ENCODE measurements at regions not wholly inside any gene's neighbourhood (a gene's known extent, or its start where the extent isn't known, plus 50 kb on each side); places are given as distances from the start of the nearest gene placed in this dataset.

- H3K4me3 ChIP-seq (ENCODE audit: low read depth, low read length), result no peak overlapping the region
- TF ChIP-seq POLR2A (IDR thresholded peaks at IDR 0.05; ENCODE audit: extremely low read depth, insufficient read length), result no peak
- TF ChIP-seq MAX (IDR thresholded peaks at IDR 0.05; ENCODE audit: low read depth, low read length), result no peak
- no peak for TF ChIP-seq CTCF (IDR thresholded peaks at IDR 0.05; ENCODE audit: low read depth, low read length)
- TF ChIP-seq MYC (IDR thresholded peaks at IDR 0.05; ENCODE audit: low read depth, low read length), result no peak
- no peak for DNase-seq (ENCODE audit: low read depth)
Measured at GRCh38 chr12:34396861-34397590, 374.7 kb downstream of the ALG10 start.

- TF ChIP-seq MYC (IDR thresholded peaks at IDR 0.05; ENCODE audit: low read depth, low read length) (no peak), MAX (IDR thresholded peaks at IDR 0.05; ENCODE audit: low read depth, low read length) (no peak), CTCF (IDR thresholded peaks at IDR 0.05; ENCODE audit: low read depth, low read length) (no peak), POLR2A (IDR thresholded peaks at IDR 0.05; ENCODE audit: extremely low read depth, insufficient read length) (no peak)
- no peak for DNase-seq (ENCODE audit: low read depth)
- H3K4me3 ChIP-seq (ENCODE audit: low read depth, low read length), result no peak overlapping the region
Measured at GRCh38 chr12:34397591-34398365, 375.5 kb downstream of the ALG10 start.

GRCh38 chr12:34398366-34398705 lies 376.0 kb downstream of the ALG10 start:
- no peak for DNase-seq (ENCODE audit: low read depth)
- H3K4me3 ChIP-seq (ENCODE audit: low read depth, low read length), result no peak overlapping the region
- TF ChIP-seq MAX (IDR thresholded peaks at IDR 0.05; ENCODE audit: low read depth, low read length) (no peak), POLR2A (IDR thresholded peaks at IDR 0.05; ENCODE audit: extremely low read depth, insufficient read length) (no peak), MYC (IDR thresholded peaks at IDR 0.05; ENCODE audit: low read depth, low read length) (no peak), CTCF (IDR thresholded peaks at IDR 0.05; ENCODE audit: low read depth, low read length) (no peak)

GRCh38 chr12:34398706-34399630 lies 376.7 kb downstream of the ALG10 start:
- TF ChIP-seq MYC (IDR thresholded peaks at IDR 0.05; ENCODE audit: low read depth, low read length) (no peak), MAX (IDR thresholded peaks at IDR 0.05; ENCODE audit: low read depth, low read length) (no peak), CTCF (IDR thresholded peaks at IDR 0.05; ENCODE audit: low read depth, low read length) (no peak), POLR2A (IDR thresholded peaks at IDR 0.05; ENCODE audit: extremely low read depth, insufficient read length) (no peak)
- no peak for DNase-seq (ENCODE audit: low read depth)
- no peak overlapping the region for H3K4me3 ChIP-seq (ENCODE audit: low read depth, low read length)

- no peak overlapping the region for H3K4me3 ChIP-seq (ENCODE audit: low read depth, low read length)
- no peak for DNase-seq (ENCODE audit: low read depth)
- TF ChIP-seq MAX (IDR thresholded peaks at IDR 0.05; ENCODE audit: low read depth, low read length) (no peak), POLR2A (IDR thresholded peaks at IDR 0.05; ENCODE audit: extremely low read depth, insufficient read length) (no peak), CTCF (IDR thresholded peaks at IDR 0.05; ENCODE audit: low read depth, low read length) (no peak), MYC (IDR thresholded peaks at IDR 0.05; ENCODE audit: low read depth, low read length) (no peak)
Measured at GRCh38 chr12:34399631-34400410, 377.5 kb downstream of the ALG10 start.
